IMR-90 (cell line): ENCODE measurements at regions not wholly inside any gene's neighbourhood (a gene's known extent, or its start where the extent isn't known, plus 50 kb on each side); places are given as distances from the start of the nearest gene placed in this dataset.

Source experiments
- ATAC-seq: fragments of 200-7000 bp; cut with Tn5 transposase; 2 replicates; pipeline ENCODE4 v1.9.1; 2020; ENCODE audit warnings: low read depth, mild to moderate bottlenecking, moderate library complexity
- BruUV-seq: library from RNA; stranded (reverse); fragments of 400-500 nt; replicated peaks from 2 replicates; lab custom pipeline; 2021; lab: Mats Ljungman, UMichigan
- CTCF ChIA-PET: fragments of 300-600 bp; formaldehyde crosslinking; extraction: SDS; loops from one replicate; lab custom pipeline; 2021; ENCODE audit warnings: antibody characterized with exemption; lab: Yijun Ruan, JAX
- POLR2A ChIA-PET: fragments of 300-600 bp; sonication (Branson Sonifier 250); formaldehyde crosslinking; loops from one replicate; lab custom pipeline; 2022; ENCODE audit warnings: antibody characterized with exemption; ENCODE audit not compliant: unreplicated experiment; lab: Charles Lee
- DNase-seq: peaks from one replicate; pipeline ENCODE4 v3.0.0; 2013
- H2AFZ ChIP-seq: replicated peaks from 2 replicates; pipeline ENCODE3; 2013; ENCODE audit warnings: low read length, mild to moderate bottlenecking; ENCODE audit not compliant: poor library complexity
- H2AK5ac ChIP-seq: 2 replicates; pipeline ENCODE4 v1.6.1; 2013; ENCODE audit warnings: low read depth, low read length, inconsistent platforms
- H2AK9ac ChIP-seq: replicated peaks from 2 replicates; pipeline ENCODE3; 2013; ENCODE audit warnings: mild to moderate bottlenecking, low read depth, low read length, moderate library complexity; ENCODE audit not compliant: poor library complexity
- H2BK120ac ChIP-seq: 2 replicates; pipeline ENCODE4 v1.6.1; 2013; ENCODE audit warnings: low read depth, low read length, inconsistent platforms
- H2BK15ac ChIP-seq: 3 replicates; pipeline ENCODE4 v1.6.1; 2013; ENCODE audit warnings: low read depth, low read length, inconsistent platforms
- H2BK20ac ChIP-seq: 2 replicates; pipeline ENCODE4 v1.6.1; 2013; ENCODE audit warnings: low read depth, mild to moderate bottlenecking, inconsistent platforms, low read length, moderate library complexity
- H2BK5ac ChIP-seq: 2 replicates; pipeline ENCODE4 v1.6.1; 2013; ENCODE audit warnings: mild to moderate bottlenecking, low read depth, low read length, inconsistent platforms; ENCODE audit not compliant: poor library complexity, severe bottlenecking
- H3K14ac ChIP-seq: replicated peaks from 2 replicates; pipeline ENCODE4 v1.6.1; 2013; ENCODE audit warnings: low read depth, low read length, inconsistent platforms
- H3K18ac ChIP-seq: 2 replicates; pipeline ENCODE4 v1.6.1; 2013; ENCODE audit warnings: low read depth, low read length, control low read depth
- H3K23ac ChIP-seq: 2 replicates; pipeline ENCODE4 v1.6.1; 2013; ENCODE audit warnings: low read depth, low read length, inconsistent platforms
- H3K27ac ChIP-seq: 2 replicates; pipeline ENCODE4 v1.5.1; 2013; ENCODE audit warnings: mild to moderate bottlenecking, control low read depth, low read length; ENCODE audit not compliant: insufficient read depth
- H3K27me3 ChIP-seq: 2 replicates; pipeline ENCODE4 v1.6.1; 2013; ENCODE audit warnings: low read length; ENCODE audit not compliant: control insufficient read depth, insufficient read depth
- H3K36me3 ChIP-seq: 2 replicates; pipeline ENCODE4 v1.6.1; 2013; ENCODE audit warnings: low read length, mixed read lengths; ENCODE audit not compliant: control insufficient read depth, insufficient read depth
- H3K4ac ChIP-seq: 2 replicates; pipeline ENCODE4 v1.6.1; 2013; ENCODE audit warnings: low read depth, low read length, inconsistent platforms
- H3K4me1 ChIP-seq: 2 replicates; pipeline ENCODE4 v1.6.1; 2013; ENCODE audit warnings: low read length, mixed read lengths; ENCODE audit not compliant: control insufficient read depth, insufficient read depth
- H3K4me2 ChIP-seq: 2 replicates; pipeline ENCODE4 v1.6.1; 2013; ENCODE audit warnings: low read depth, mild to moderate bottlenecking, control low read depth, low read length, moderate library complexity
- H3K4me3 ChIP-seq: 2 replicates; pipeline ENCODE4 v1.5.1; 2013; ENCODE audit warnings: low read depth, mild to moderate bottlenecking, control low read depth, low read length, moderate library complexity; ENCODE audit not compliant: insufficient read depth
- H3K56ac ChIP-seq: 2 replicates; pipeline ENCODE4 v1.6.1; 2013; ENCODE audit warnings: low read length, inconsistent platforms; ENCODE audit not compliant: insufficient read depth; ENCODE audit errors: extremely low read depth
- H3K79me1 ChIP-seq, 2 experiments: 2 replicates each; pipeline ENCODE4 v1.6.1; 2013; ENCODE audit warnings: low read length in 2 of 2, inconsistent platforms in 1 of 2, low read depth in 1 of 2
- H3K9ac ChIP-seq: 2 replicates; pipeline ENCODE4 v1.6.1; 2013; ENCODE audit warnings: low read depth, low read length, control low read depth
- H3K9me1 ChIP-seq: 2 replicates; pipeline ENCODE4 v1.6.1; 2013; ENCODE audit warnings: low read length, inconsistent platforms; ENCODE audit not compliant: insufficient read depth
- H3K9me3 ChIP-seq: 2 replicates; pipeline ENCODE4 v1.6.1; 2013; ENCODE audit warnings: low read length; ENCODE audit not compliant: control insufficient read depth, insufficient read depth
- H4K20me1 ChIP-seq: 2 replicates; pipeline ENCODE4 v1.6.1; 2013; ENCODE audit warnings: low read length, inconsistent platforms; ENCODE audit not compliant: insufficient read depth
- H4K5ac ChIP-seq: 2 replicates; pipeline ENCODE4 v1.6.1; 2013; ENCODE audit warnings: mild to moderate bottlenecking, low read depth, low read length, control low read depth
- H4K8ac ChIP-seq, 2 experiments: 2 replicates each; pipeline ENCODE4 v1.6.1; 2013; ENCODE audit warnings: low read depth in 2 of 2, low read length in 2 of 2, control low read depth in 1 of 2, inconsistent platforms in 1 of 2
- H4K91ac ChIP-seq: 2 replicates; pipeline ENCODE4 v1.6.1; 2013; ENCODE audit warnings: low read depth, low read length, inconsistent platforms; ENCODE audit not compliant: insufficient read depth
- BHLHE40 ChIP-seq: fragments of 150-350 bp; IDR thresholded peaks from 2 replicates; pipeline ENCODE4 v1.6.1; 2016; ENCODE audit warnings: mild to moderate bottlenecking, low read depth, low read length
- CEBPB ChIP-seq: IDR thresholded peaks from 2 replicates; pipeline ENCODE4 v1.6.1; 2012; ENCODE audit warnings: low read depth, low read length, improper control_type of control experiment
- CHD1 ChIP-seq: IDR thresholded peaks from 2 replicates; pipeline ENCODE4 v1.6.1; 2012; ENCODE audit warnings: low read depth, low read length, improper control_type of control experiment
- CTCF ChIP-seq: conservative IDR thresholded peaks from 2 replicates; pipeline ENCODE4 v1.5.1; 2012; ENCODE audit warnings: mild to moderate bottlenecking, low read depth, low read length, improper control_type of control experiment
- ELK1 ChIP-seq: fragments of 150-350 bp; IDR thresholded peaks from 2 replicates; pipeline ENCODE4 v1.6.1; 2016; ENCODE audit warnings: low read depth, mild to moderate bottlenecking, low read length, moderate library complexity, borderline replicate concordance
- FOS ChIP-seq: fragments of 150-350 bp; IDR thresholded peaks from 2 replicates; pipeline ENCODE4 v1.6.1; 2016; ENCODE audit warnings: low read depth, low read length
- MAFK ChIP-seq: IDR thresholded peaks from 2 replicates; pipeline ENCODE4 v1.6.1; 2012; ENCODE audit warnings: low read depth, low read length, improper control_type of control experiment
- MAZ ChIP-seq: IDR thresholded peaks from 2 replicates; pipeline ENCODE4 v1.6.1; 2012; ENCODE audit warnings: low read depth, mild to moderate bottlenecking, low read length, improper control_type of control experiment, moderate library complexity, borderline replicate concordance
- MXI1 ChIP-seq: IDR thresholded peaks from 2 replicates; pipeline ENCODE4 v1.6.1; 2012; ENCODE audit warnings: low read depth, mild to moderate bottlenecking, low read length, moderate library complexity, borderline replicate concordance
- NFE2L2 ChIP-seq: fragments of 150-350 bp; IDR thresholded peaks from 2 replicates; pipeline ENCODE4 v1.6.1; 2016; ENCODE audit warnings: low read depth, mild to moderate bottlenecking, low read length
- POLR2A ChIP-seq: IDR thresholded peaks from 2 replicates; pipeline ENCODE4 v1.6.1; 2012; ENCODE audit warnings: mild to moderate bottlenecking, low read depth, low read length
- RAD21 ChIP-seq: IDR thresholded peaks from 2 replicates; pipeline ENCODE4 v1.6.1; 2012; ENCODE audit warnings: low read length, improper control_type of control experiment
- RCOR1 ChIP-seq: IDR thresholded peaks from 2 replicates; pipeline ENCODE4 v1.6.1; 2012; ENCODE audit warnings: mild to moderate bottlenecking, low read length, improper control_type of control experiment; ENCODE audit not compliant: insufficient replicate concordance
- RFX5 ChIP-seq: IDR thresholded peaks from 2 replicates; pipeline ENCODE4 v1.8.0; 2012; ENCODE audit warnings: low read depth, mild to moderate bottlenecking, low read length, moderate library complexity
- SMC3 ChIP-seq: fragments of 150-350 bp; IDR thresholded peaks from 2 replicates; pipeline ENCODE4 v1.6.1; 2016; ENCODE audit warnings: low read depth, mild to moderate bottlenecking, antibody characterized with exemption, low read length, moderate library complexity
- dilution Hi-C: fragments of 300-500 bp; cut with HindIII; formaldehyde crosslinking; loops from one replicate; pipeline ENCODE4 v1.14.3; 2018; ENCODE audit warnings: low sequenced_read_pairs; ENCODE audit not compliant: unreplicated experiment
- in situ Hi-C: fragments of 300-500 bp; cut with MboI; formaldehyde crosslinking; loops from 3 replicates; pipeline ENCODE4 v1.14.3; 2019; ENCODE audit warnings: low sequenced_read_pairs, inconsistent platforms, mixed read lengths
- intact Hi-C: fragments of 100-400 bp; cut with micrococcal nuclease; formaldehyde crosslinking; loops from 2 replicates; pipeline ENCODE4 v1.10.0; 2022
- TF ChIP-seq, protein P1 (sequence below): fragments of 150-350 bp; IDR thresholded peaks from 2 replicates; pipeline ENCODE4 v1.6.1; 2017; ENCODE audit warnings: mild to moderate bottlenecking, antibody characterized with exemption, low read length, low read depth

DNA sequence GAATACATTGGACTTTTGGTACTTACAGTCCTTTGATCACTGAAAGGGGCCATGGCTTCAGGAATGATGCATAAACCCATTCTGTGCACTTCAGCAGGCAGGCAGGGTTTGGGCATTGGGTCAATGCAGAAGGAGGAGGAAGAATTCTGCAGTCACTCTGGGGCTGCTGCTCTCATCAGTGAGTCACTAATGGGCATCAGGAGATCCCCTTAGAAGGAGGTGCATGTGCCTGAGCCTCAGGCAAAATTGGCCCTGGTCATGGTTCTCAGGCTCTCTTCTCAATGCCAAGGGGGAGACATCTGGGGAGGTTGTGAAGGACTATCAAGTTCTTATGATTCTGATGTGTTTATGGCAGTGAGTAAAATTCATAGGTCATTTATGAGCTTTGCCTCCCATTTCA, 52.0 kb upstream of the TNP1 start:
- no peak overlapping the region for H3K4me2 ChIP-seq
- no TSS peak for BruUV-seq
- no peak overlapping the region for H2AK5ac ChIP-seq
- no peak overlapping the region for H3K18ac ChIP-seq
- no peak overlapping the region for H3K9ac ChIP-seq
- ChIA-PET CTCF (interaction anchor here (0.7 kb wide), 1 partner anchor 27 kb away, joined by 3 read pairs; no protein-coding TSS in a partner anchor), POLR2A (no interaction called here)
- H3K56ac ChIP-seq: no peak overlapping the region
- no peak overlapping the region for H2BK20ac ChIP-seq
- TF ChIP-seq CEBPB: no peak
- no peak for TF ChIP-seq NFE2L2
- TF ChIP-seq RCOR1: no peak
- TF ChIP-seq RFX5: no peak
- no peak for TF ChIP-seq ELK1
- TF ChIP-seq POLR2A: no peak
- no peak for TF ChIP-seq FOS
- no peak for TF ChIP-seq BHLHE40
- TF ChIP-seq, protein P1, sequence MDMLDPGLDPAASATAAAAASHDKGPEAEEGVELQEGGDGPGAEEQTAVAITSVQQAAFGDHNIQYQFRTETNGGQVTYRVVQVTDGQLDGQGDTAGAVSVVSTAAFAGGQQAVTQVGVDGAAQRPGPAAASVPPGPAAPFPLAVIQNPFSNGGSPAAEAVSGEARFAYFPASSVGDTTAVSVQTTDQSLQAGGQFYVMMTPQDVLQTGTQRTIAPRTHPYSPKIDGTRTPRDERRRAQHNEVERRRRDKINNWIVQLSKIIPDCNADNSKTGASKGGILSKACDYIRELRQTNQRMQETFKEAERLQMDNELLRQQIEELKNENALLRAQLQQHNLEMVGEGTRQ: no peak
- TF ChIP-seq MAZ: no peak
- TF ChIP-seq MAFK: no peak
- no peak for TF ChIP-seq RAD21
- no peak for TF ChIP-seq MXI1
- no peak for TF ChIP-seq CHD1
- no peak for TF ChIP-seq SMC3
- TF ChIP-seq CTCF: no peak
- dilution Hi-C loops: no loop called here
- H4K20me1 ChIP-seq: no peaks in the 10 kb centered on the region
- no peak overlapping the region for H3K23ac ChIP-seq
- H3K27ac ChIP-seq: no peak overlapping the region
- ATAC-seq (peak; percentile 63), DNase-seq (peak; percentile 66)
- H2AK9ac ChIP-seq: no peak overlapping the region
- H3K79me1 ChIP-seq: no peaks in the 10 kb centered on the region
- H2BK5ac ChIP-seq: no peak overlapping the region
- in situ Hi-C loops: no loop called here
- H3K9me1 ChIP-seq: no peaks in the 10 kb centered on the region; the same call in 1 of the 2 replicates
- H3K36me3 ChIP-seq: no peaks in the 10 kb centered on the region
- no peak overlapping the region for H3K4ac ChIP-seq
- no peak overlapping the region for H3K4me3 ChIP-seq
- H2BK15ac ChIP-seq: no peak overlapping the region
- no peak overlapping the region for H2BK120ac ChIP-seq
- peak overlapping the region; percentile 45 for H2AFZ ChIP-seq
- no peaks in the 10 kb centered on the region for H3K9me3 ChIP-seq
- no peak overlapping the region for H4K91ac ChIP-seq
- no peak overlapping the region for H4K8ac ChIP-seq
- intact Hi-C loops: no loop called here
- H3K27me3 ChIP-seq: no peaks in the 10 kb centered on the region
- no peak overlapping the region for H3K14ac ChIP-seq
- H3K4me1 ChIP-seq: peaks cover 2% of the 10 kb centered on the region; the same call in 1 of the 2 replicates
- H4K5ac ChIP-seq: no peak overlapping the region
